IMR-90 (cell line): ENCODE measurements at regions not wholly inside any gene's neighbourhood (a gene's known extent, or its start where the extent isn't known, plus 50 kb on each side); places are given as distances from the start of the nearest gene placed in this dataset.

Source experiments
- ATAC-seq: fragments of 200-7000 bp; cut with Tn5 transposase; 2 replicates; pipeline ENCODE4 v1.9.1; 2020; ENCODE audit warnings: low read depth, mild to moderate bottlenecking, moderate library complexity
- BruUV-seq: library from RNA; stranded (reverse); fragments of 400-500 nt; replicated peaks from 2 replicates; lab custom pipeline; 2021; lab: Mats Ljungman, UMichigan
- CTCF ChIA-PET: fragments of 300-600 bp; formaldehyde crosslinking; extraction: SDS; loops from one replicate; lab custom pipeline; 2021; ENCODE audit warnings: antibody characterized with exemption; lab: Yijun Ruan, JAX
- POLR2A ChIA-PET: fragments of 300-600 bp; sonication (Branson Sonifier 250); formaldehyde crosslinking; loops from one replicate; lab custom pipeline; 2022; ENCODE audit warnings: antibody characterized with exemption; ENCODE audit not compliant: unreplicated experiment; lab: Charles Lee
- DNase-seq: peaks from one replicate; pipeline ENCODE4 v3.0.0; 2013
- H2AFZ ChIP-seq: replicated peaks from 2 replicates; pipeline ENCODE3; 2013; ENCODE audit warnings: low read length, mild to moderate bottlenecking; ENCODE audit not compliant: poor library complexity
- H2AK5ac ChIP-seq: 2 replicates; pipeline ENCODE4 v1.6.1; 2013; ENCODE audit warnings: low read depth, low read length, inconsistent platforms
- H2AK9ac ChIP-seq: replicated peaks from 2 replicates; pipeline ENCODE3; 2013; ENCODE audit warnings: mild to moderate bottlenecking, low read depth, low read length, moderate library complexity; ENCODE audit not compliant: poor library complexity
- H2BK120ac ChIP-seq: 2 replicates; pipeline ENCODE4 v1.6.1; 2013; ENCODE audit warnings: low read depth, low read length, inconsistent platforms
- H2BK15ac ChIP-seq: 3 replicates; pipeline ENCODE4 v1.6.1; 2013; ENCODE audit warnings: low read depth, low read length, inconsistent platforms
- H2BK20ac ChIP-seq: 2 replicates; pipeline ENCODE4 v1.6.1; 2013; ENCODE audit warnings: low read depth, mild to moderate bottlenecking, inconsistent platforms, low read length, moderate library complexity
- H2BK5ac ChIP-seq: 2 replicates; pipeline ENCODE4 v1.6.1; 2013; ENCODE audit warnings: mild to moderate bottlenecking, low read depth, low read length, inconsistent platforms; ENCODE audit not compliant: poor library complexity, severe bottlenecking
- H3K14ac ChIP-seq: replicated peaks from 2 replicates; pipeline ENCODE4 v1.6.1; 2013; ENCODE audit warnings: low read depth, low read length, inconsistent platforms
- H3K18ac ChIP-seq: 2 replicates; pipeline ENCODE4 v1.6.1; 2013; ENCODE audit warnings: low read depth, low read length, control low read depth
- H3K23ac ChIP-seq: 2 replicates; pipeline ENCODE4 v1.6.1; 2013; ENCODE audit warnings: low read depth, low read length, inconsistent platforms
- H3K27ac ChIP-seq: 2 replicates; pipeline ENCODE4 v1.5.1; 2013; ENCODE audit warnings: mild to moderate bottlenecking, control low read depth, low read length; ENCODE audit not compliant: insufficient read depth
- H3K27me3 ChIP-seq: 2 replicates; pipeline ENCODE4 v1.6.1; 2013; ENCODE audit warnings: low read length; ENCODE audit not compliant: control insufficient read depth, insufficient read depth
- H3K36me3 ChIP-seq: 2 replicates; pipeline ENCODE4 v1.6.1; 2013; ENCODE audit warnings: low read length, mixed read lengths; ENCODE audit not compliant: control insufficient read depth, insufficient read depth
- H3K4ac ChIP-seq: 2 replicates; pipeline ENCODE4 v1.6.1; 2013; ENCODE audit warnings: low read depth, low read length, inconsistent platforms
- H3K4me1 ChIP-seq: 2 replicates; pipeline ENCODE4 v1.6.1; 2013; ENCODE audit warnings: low read length, mixed read lengths; ENCODE audit not compliant: control insufficient read depth, insufficient read depth
- H3K4me2 ChIP-seq: 2 replicates; pipeline ENCODE4 v1.6.1; 2013; ENCODE audit warnings: low read depth, mild to moderate bottlenecking, control low read depth, low read length, moderate library complexity
- H3K4me3 ChIP-seq: 2 replicates; pipeline ENCODE4 v1.5.1; 2013; ENCODE audit warnings: low read depth, mild to moderate bottlenecking, control low read depth, low read length, moderate library complexity; ENCODE audit not compliant: insufficient read depth
- H3K56ac ChIP-seq: 2 replicates; pipeline ENCODE4 v1.6.1; 2013; ENCODE audit warnings: low read length, inconsistent platforms; ENCODE audit not compliant: insufficient read depth; ENCODE audit errors: extremely low read depth
- H3K79me1 ChIP-seq, 2 experiments: 2 replicates each; pipeline ENCODE4 v1.6.1; 2013; ENCODE audit warnings: low read length in 2 of 2, inconsistent platforms in 1 of 2, low read depth in 1 of 2
- H3K9ac ChIP-seq: 2 replicates; pipeline ENCODE4 v1.6.1; 2013; ENCODE audit warnings: low read depth, low read length, control low read depth
- H3K9me1 ChIP-seq: 2 replicates; pipeline ENCODE4 v1.6.1; 2013; ENCODE audit warnings: low read length, inconsistent platforms; ENCODE audit not compliant: insufficient read depth
- H3K9me3 ChIP-seq: 2 replicates; pipeline ENCODE4 v1.6.1; 2013; ENCODE audit warnings: low read length; ENCODE audit not compliant: control insufficient read depth, insufficient read depth
- H4K20me1 ChIP-seq: 2 replicates; pipeline ENCODE4 v1.6.1; 2013; ENCODE audit warnings: low read length, inconsistent platforms; ENCODE audit not compliant: insufficient read depth
- H4K5ac ChIP-seq: 2 replicates; pipeline ENCODE4 v1.6.1; 2013; ENCODE audit warnings: mild to moderate bottlenecking, low read depth, low read length, control low read depth
- H4K8ac ChIP-seq, 2 experiments: 2 replicates each; pipeline ENCODE4 v1.6.1; 2013; ENCODE audit warnings: low read depth in 2 of 2, low read length in 2 of 2, control low read depth in 1 of 2, inconsistent platforms in 1 of 2
- H4K91ac ChIP-seq: 2 replicates; pipeline ENCODE4 v1.6.1; 2013; ENCODE audit warnings: low read depth, low read length, inconsistent platforms; ENCODE audit not compliant: insufficient read depth
- CHD1 ChIP-seq: IDR thresholded peaks from 2 replicates; pipeline ENCODE4 v1.6.1; 2012; ENCODE audit warnings: low read depth, low read length, improper control_type of control experiment
- FOS ChIP-seq: fragments of 150-350 bp; IDR thresholded peaks from 2 replicates; pipeline ENCODE4 v1.6.1; 2016; ENCODE audit warnings: low read depth, low read length
- MAFK ChIP-seq: IDR thresholded peaks from 2 replicates; pipeline ENCODE4 v1.6.1; 2012; ENCODE audit warnings: low read depth, low read length, improper control_type of control experiment
- RCOR1 ChIP-seq: IDR thresholded peaks from 2 replicates; pipeline ENCODE4 v1.6.1; 2012; ENCODE audit warnings: mild to moderate bottlenecking, low read length, improper control_type of control experiment; ENCODE audit not compliant: insufficient replicate concordance
- RFX5 ChIP-seq: IDR thresholded peaks from 2 replicates; pipeline ENCODE4 v1.8.0; 2012; ENCODE audit warnings: low read depth, mild to moderate bottlenecking, low read length, moderate library complexity
- WGBS, 2 experiments: methylation state at CpG; one replicate each; pipeline versions ENCODE4 v1.1.5 to v1.1.7; 2013; ENCODE audit warnings: missing lambda C conversion rate in 2 of 2; ENCODE audit not compliant: insufficient read length in 1 of 2; ENCODE audit errors: extremely low coverage in 2 of 2; 5-methylcytosine and 5-hydroxymethylcytosine counted together
- dilution Hi-C: fragments of 300-500 bp; cut with HindIII; formaldehyde crosslinking; loops from one replicate; pipeline ENCODE4 v1.14.3; 2018; ENCODE audit warnings: low sequenced_read_pairs; ENCODE audit not compliant: unreplicated experiment
- in situ Hi-C: fragments of 300-500 bp; cut with MboI; formaldehyde crosslinking; loops from 3 replicates; pipeline ENCODE4 v1.14.3; 2019; ENCODE audit warnings: low sequenced_read_pairs, inconsistent platforms, mixed read lengths
- intact Hi-C: fragments of 100-400 bp; cut with micrococcal nuclease; formaldehyde crosslinking; loops from 2 replicates; pipeline ENCODE4 v1.10.0; 2022
- TF ChIP-seq, protein P1 (sequence below): fragments of 150-350 bp; IDR thresholded peaks from 2 replicates; pipeline ENCODE4 v1.6.1; 2017; ENCODE audit warnings: mild to moderate bottlenecking, antibody characterized with exemption, low read length, low read depth
- TF ChIP-seq, protein P2 (sequence below): fragments of 150-350 bp; IDR thresholded peaks from 2 replicates; pipeline ENCODE4 v1.6.1; 2016; ENCODE audit warnings: low read depth, mild to moderate bottlenecking, low read length, moderate library complexity, borderline replicate concordance

DNA sequence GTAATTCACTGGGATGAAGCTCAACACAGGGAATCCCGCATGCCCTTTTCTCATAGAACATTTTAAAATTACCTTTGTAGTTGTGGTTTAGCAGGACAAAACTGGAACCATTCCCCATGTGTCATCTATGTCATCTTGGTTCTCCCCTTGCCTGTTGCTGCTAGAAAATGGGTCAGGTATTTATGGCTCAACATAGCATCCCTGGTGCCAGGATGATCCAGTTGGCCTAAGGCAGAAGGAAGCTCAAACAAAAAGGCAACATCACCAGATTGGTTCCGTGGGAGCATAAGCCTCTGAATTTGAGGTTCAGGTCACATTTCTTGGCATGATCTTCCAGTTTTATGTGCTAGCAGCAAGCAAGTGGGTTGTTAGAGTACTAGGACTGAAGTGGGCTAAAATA is 552.6 kb upstream of the BOD1L1 start:
- Histone ChIP-seq H3K4me3 (no peak overlapping the region), H3K18ac (no peak overlapping the region), H2BK20ac (peak overlapping the region; percentile 35; the same call in 1 of the 2 replicates), H3K14ac (no peak overlapping the region), H4K20me1 (no peaks in the 10 kb centered on the region), H2AK9ac (no peak overlapping the region), H4K91ac (no peak overlapping the region), H3K27me3 (no peaks in the 10 kb centered on the region), H3K4me2 (no peak overlapping the region), H2BK120ac (no peak overlapping the region; the same call in 1 of the 2 replicates), H3K9me3 (no peaks in the 10 kb centered on the region), H2BK15ac (peak overlapping the region; percentile 20; the same call in 1 of the 3 replicates), H4K5ac (no peak overlapping the region), H3K9me1 (no peaks in the 10 kb centered on the region; the same call in 1 of the 2 replicates), H4K8ac (no peak overlapping the region), H3K56ac (no peak overlapping the region), H3K4ac (no peak overlapping the region), H3K79me1 (no peaks in the 10 kb centered on the region), H3K23ac (no peak overlapping the region), H3K27ac (no peak overlapping the region), H3K9ac (no peak overlapping the region), H3K4me1 (no peaks in the 10 kb centered on the region), H3K36me3 (no peaks in the 10 kb centered on the region), H2AK5ac (peak overlapping the region; percentile 55; the same call in 1 of the 2 replicates), H2AFZ (no peak overlapping the region), H2BK5ac (no peak overlapping the region)
- DNase-seq, result no peak
- 83% methylated on average over 1 of the region's 2 CpGs; no CpG with 5 or more reads in 1 of the 2 experiments for WGBS, 2 experiments
- intact Hi-C loops (no loop called here), in situ Hi-C loops (no loop called here), dilution Hi-C loops (no loop called here)
- TF ChIP-seq RFX5 (no peak), CHD1 (no peak), RCOR1 (no peak), MAFK (no peak), FOS (no peak)
- TF ChIP-seq, protein P1, sequence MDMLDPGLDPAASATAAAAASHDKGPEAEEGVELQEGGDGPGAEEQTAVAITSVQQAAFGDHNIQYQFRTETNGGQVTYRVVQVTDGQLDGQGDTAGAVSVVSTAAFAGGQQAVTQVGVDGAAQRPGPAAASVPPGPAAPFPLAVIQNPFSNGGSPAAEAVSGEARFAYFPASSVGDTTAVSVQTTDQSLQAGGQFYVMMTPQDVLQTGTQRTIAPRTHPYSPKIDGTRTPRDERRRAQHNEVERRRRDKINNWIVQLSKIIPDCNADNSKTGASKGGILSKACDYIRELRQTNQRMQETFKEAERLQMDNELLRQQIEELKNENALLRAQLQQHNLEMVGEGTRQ, result no peak
- TF ChIP-seq, protein P2, sequence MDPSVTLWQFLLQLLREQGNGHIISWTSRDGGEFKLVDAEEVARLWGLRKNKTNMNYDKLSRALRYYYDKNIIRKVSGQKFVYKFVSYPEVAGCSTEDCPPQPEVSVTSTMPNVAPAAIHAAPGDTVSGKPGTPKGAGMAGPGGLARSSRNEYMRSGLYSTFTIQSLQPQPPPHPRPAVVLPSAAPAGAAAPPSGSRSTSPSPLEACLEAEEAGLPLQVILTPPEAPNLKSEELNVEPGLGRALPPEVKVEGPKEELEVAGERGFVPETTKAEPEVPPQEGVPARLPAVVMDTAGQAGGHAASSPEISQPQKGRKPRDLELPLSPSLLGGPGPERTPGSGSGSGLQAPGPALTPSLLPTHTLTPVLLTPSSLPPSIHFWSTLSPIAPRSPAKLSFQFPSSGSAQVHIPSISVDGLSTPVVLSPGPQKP, result no peak
- no TSS peak for BruUV-seq
- CTCF ChIA-PET, result interaction anchor here (0.6 kb wide), 1 partner anchor 1033 kb away, joined by 3 read pairs; no protein-coding TSS in a partner anchor
- POLR2A ChIA-PET, result no interaction called here
- no peak for ATAC-seq
